Keratinocyte (primary cell): ENCODE measurements at regions not wholly inside any gene's neighbourhood (a gene's known extent, or its start where the extent isn't known, plus 50 kb on each side); places are given as distances from the start of the nearest gene placed in this dataset.

ENCODE experiments used
- DNase-seq: peaks from one replicate; pipeline ENCODE4 v3.0.0-alpha.2; 2011; ENCODE audit warnings: low read depth, missing footprints, low spot score
- FAIRE-seq: peaks from 2 replicates; lab custom pipeline; 2011; peaks lifted over from hg19 to GRCh38; lab: Jason Lieb, UNC
- H2AFZ ChIP-seq: 2 replicates; pipeline ENCODE4 v1.6.0; 2012; ENCODE audit warnings: low read length, control low read depth, inconsistent platforms; ENCODE audit not compliant: control insufficient read depth
- H3K27ac ChIP-seq: 2 replicates; pipeline ENCODE4 v1.5.1; 2011; ENCODE audit warnings: low read length; ENCODE audit not compliant: control insufficient read depth, insufficient read depth
- H3K27me3 ChIP-seq: 3 replicates; pipeline ENCODE4 v1.6.0; 2011; ENCODE audit warnings: low read length; ENCODE audit not compliant: control insufficient read depth, insufficient read depth; ENCODE audit errors: extremely low read depth
- H3K36me3 ChIP-seq, 2 experiments: 2 replicates in 1 of 2; 3 replicates in 1 of 2; pipeline ENCODE4 v1.5.1; 2011; ENCODE audit warnings: low read length in 2 of 2, mild to moderate bottlenecking in 1 of 2; ENCODE audit not compliant: control insufficient read depth in 2 of 2, insufficient read depth in 2 of 2; ENCODE audit errors: extremely low read depth in 1 of 2
- H3K4me1 ChIP-seq: 3 replicates; pipeline ENCODE4 v1.5.1; 2011; ENCODE audit warnings: low read length; ENCODE audit not compliant: control insufficient read depth, insufficient read depth; ENCODE audit errors: extremely low read depth
- H3K4me2 ChIP-seq: 3 replicates; pipeline ENCODE4 v1.6.0; 2011; ENCODE audit warnings: low read depth, low read length; ENCODE audit not compliant: control insufficient read depth, insufficient read depth; ENCODE audit errors: extremely low read depth
- H3K4me3 ChIP-seq, 3 experiments: fragments of 200-600 bp in 1 of 3; sonication (generic) in 1 of 3; 2 replicates in 2 of 3; 3 replicates in 1 of 3; pipeline ENCODE4 v1.5.1; 2011 to 2016; ENCODE audit warnings: low read length in 3 of 3, mild to moderate bottlenecking in 3 of 3, control low read depth in 2 of 3, inconsistent platforms in 1 of 3, low read depth in 1 of 3, mixed read lengths in 1 of 3, mixed run types in 1 of 3, moderate library complexity in 1 of 3; ENCODE audit not compliant: control insufficient read depth in 2 of 3, insufficient read depth in 2 of 3; ENCODE audit errors: extremely low read depth in 1 of 3
- H3K79me2 ChIP-seq: 2 replicates; pipeline ENCODE4 v1.6.0; 2012; ENCODE audit warnings: low read length; ENCODE audit not compliant: control insufficient read depth, insufficient read depth
- H3K9ac ChIP-seq: 3 replicates; pipeline ENCODE4 v1.6.0; 2011; ENCODE audit warnings: low read length; ENCODE audit not compliant: control insufficient read depth, insufficient read depth; ENCODE audit errors: extremely low read depth
- H3K9me1 ChIP-seq: 3 replicates; pipeline ENCODE4 v1.6.0; 2011; ENCODE audit warnings: low read length; ENCODE audit not compliant: control insufficient read depth, insufficient read depth; ENCODE audit errors: extremely low read depth
- H3K9me3 ChIP-seq: 2 replicates; pipeline ENCODE4 v1.5.1; 2012; ENCODE audit warnings: low read depth, low read length; ENCODE audit not compliant: control insufficient read depth
- H4K20me1 ChIP-seq: 3 replicates; pipeline ENCODE4 v1.6.0; 2011; ENCODE audit warnings: low read length; ENCODE audit not compliant: control insufficient read depth, insufficient read depth; ENCODE audit errors: extremely low read depth
- CTCF ChIP-seq, 3 experiments: IDR thresholded peaks in 1 of 3; conservative IDR thresholded peaks in 1 of 3; optimal IDR thresholded peaks in 1 of 3; 2 replicates in 2 of 3; 3 replicates in 1 of 3; pipeline versions ENCODE3 to v1.5.1; 2011; ENCODE audit warnings: low read length in 3 of 3, mild to moderate bottlenecking in 3 of 3, moderate library complexity in 2 of 3, control low read depth in 1 of 3, inconsistent platforms in 1 of 3; ENCODE audit not compliant: insufficient read depth in 2 of 3; ENCODE audit errors: extremely low read depth in 1 of 3
- EZH2 ChIP-seq: IDR thresholded peaks from one replicate; pipeline ENCODE4 v1.6.1; 2012; ENCODE audit warnings: inconsistent platforms, mild to moderate bottlenecking, low read length, moderate library complexity
- dilution Hi-C: fragments of 300-500 bp; cut with MboI; formaldehyde crosslinking; loops from one replicate; pipeline ENCODE4 v1.7.0; 2020; ENCODE audit warnings: low sequenced_read_pairs; ENCODE audit not compliant: extremely low pct_ligation_motif_present

GRCh38 chr20:4413314-4414049 is 164.4 kb upstream of the ADRA1D start:
- dilution Hi-C loops: no loop called here
- Histone ChIP-seq H2AFZ (no peak overlapping the region), H3K4me2 (no peak overlapping the region), H3K27me3 (peaks cover 4% of the 10 kb centered on the region), H3K9me1 (no peaks in the 10 kb centered on the region), H3K27ac (no peak overlapping the region), H3K9ac (no peak overlapping the region), H3K36me3 (no peaks in the 10 kb centered on the region), H3K4me1 (no peaks in the 10 kb centered on the region), H3K79me2 (no peaks in the 10 kb centered on the region), H4K20me1 (no peaks in the 10 kb centered on the region), H3K4me3 (no peak overlapping the region), H3K9me3 (no peaks in the 10 kb centered on the region)
- TF ChIP-seq EZH2 (no peak), CTCF (optimal IDR thresholded peaks at IDR 0.05 in 1 of 3, IDR thresholded peaks at IDR 0.05 in 1 of 3, conservative IDR thresholded peaks at IDR 0.05 in 1 of 3; ENCODE audit: extremely low read depth in 1 of 3, insufficient read depth in 2 of 3, low read length in 3 of 3) (no peak)
- DNase-seq: no peak
- no peak for FAIRE-seq

GRCh38 chr20:4412216-4412615 is 163.1 kb upstream of the ADRA1D start:
- H3K79me2 ChIP-seq: no peaks in the 10 kb centered on the region
- dilution Hi-C loops: no loop called here
- no peak overlapping the region for H3K4me2 ChIP-seq
- no peak overlapping the region for H3K9ac ChIP-seq
- no peaks in the 10 kb centered on the region for H3K36me3 ChIP-seq
- FAIRE-seq: peak; percentile 36
- H3K27ac ChIP-seq: no peak overlapping the region
- H3K4me3 ChIP-seq: no peak overlapping the region
- no peaks in the 10 kb centered on the region for H3K4me1 ChIP-seq
- H2AFZ ChIP-seq: no peak overlapping the region
- H3K9me1 ChIP-seq: no peaks in the 10 kb centered on the region
- TF ChIP-seq CTCF (optimal IDR thresholded peaks at IDR 0.05 in 1 of 3, IDR thresholded peaks at IDR 0.05 in 1 of 3, conservative IDR thresholded peaks at IDR 0.05 in 1 of 3; ENCODE audit: extremely low read depth in 1 of 3, insufficient read depth in 2 of 3, low read length in 3 of 3) (no peak), EZH2 (no peak)
- no peak for DNase-seq
- no peaks in the 10 kb centered on the region for H3K9me3 ChIP-seq
- no peaks in the 10 kb centered on the region for H4K20me1 ChIP-seq
- peaks cover 4% of the 10 kb centered on the region for H3K27me3 ChIP-seq
